DMS53 treated with DMSO at 0.1 percent for 48 hours (cell line): ENCODE measurements at regions not wholly inside any gene's neighbourhood (a gene's known extent, or its start where the extent isn't known, plus 50 kb on each side); places are given as distances from the start of the nearest gene placed in this dataset.

Experiments used
- DNase-seq: peaks from one replicate; lab custom pipeline; 2025; ENCODE audit not compliant: unreplicated experiment; lab: John Stamatoyannopoulos, UW

DNA sequence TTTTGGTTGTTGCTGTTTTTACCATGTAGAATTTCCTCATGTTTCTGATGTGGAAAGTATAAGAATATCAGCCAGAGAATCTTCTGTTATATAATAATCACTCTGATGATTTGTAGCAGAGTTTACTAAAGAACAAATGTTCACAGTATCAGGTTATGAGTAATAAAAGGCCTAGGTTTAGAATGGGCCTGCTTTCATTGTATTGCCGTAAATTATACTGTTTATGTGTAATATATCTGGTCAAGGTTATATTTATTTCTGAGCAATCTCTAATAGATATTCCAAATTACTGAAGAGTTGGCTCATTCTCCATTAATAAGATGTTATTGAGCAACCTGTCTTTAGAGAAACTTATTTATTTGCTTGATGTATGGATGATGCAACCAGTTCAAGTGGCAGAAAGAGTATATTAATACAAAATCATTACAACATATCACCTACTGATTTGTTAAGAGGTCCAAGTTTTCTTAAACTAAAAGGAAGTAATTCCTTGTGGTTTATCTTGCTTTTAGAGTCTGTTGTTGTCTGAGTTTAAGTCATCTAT, 649.4 kb upstream of the CXADR start:
- DNase-seq, result no peak

DNA sequence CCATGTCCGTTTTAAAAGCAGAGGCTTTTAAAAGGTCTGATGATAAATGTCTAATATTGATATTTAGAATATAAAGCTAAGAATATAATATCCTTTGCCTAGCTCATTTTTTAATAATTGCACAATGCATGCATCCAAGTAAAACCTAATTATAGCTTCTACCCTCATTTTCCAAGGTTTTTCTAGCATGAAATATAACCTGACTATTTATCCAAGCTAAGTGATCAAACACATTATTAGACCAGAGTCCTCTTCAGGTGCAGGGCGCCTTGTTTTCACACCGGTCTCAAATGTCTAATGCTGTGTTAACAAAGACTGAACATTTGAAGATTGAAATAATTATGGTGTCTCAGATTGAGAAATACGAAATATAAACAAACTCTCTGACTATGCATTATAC, 648.9 kb upstream of the CXADR start:
- DNase-seq, result no peak

DNA sequence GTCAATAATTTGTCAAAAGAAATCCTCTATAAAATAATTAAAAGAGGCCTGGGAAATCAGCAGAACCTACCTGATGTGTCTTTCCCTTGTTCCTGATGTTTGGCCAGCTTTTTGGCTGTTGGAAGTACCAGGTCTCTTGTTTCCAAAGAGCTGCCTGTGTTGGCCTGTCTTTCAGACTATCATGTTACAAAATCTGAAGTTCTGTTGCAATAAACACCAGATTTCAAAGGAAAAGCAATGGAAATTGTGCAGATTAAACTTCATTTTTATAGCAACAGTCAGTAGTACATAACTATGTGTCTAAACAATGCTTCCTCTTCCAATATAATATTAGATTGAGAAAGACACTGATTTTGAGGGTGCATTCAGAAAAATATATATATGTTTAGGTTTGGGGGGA, 647.2 kb upstream of the CXADR start:
- no peak for DNase-seq

DNA sequence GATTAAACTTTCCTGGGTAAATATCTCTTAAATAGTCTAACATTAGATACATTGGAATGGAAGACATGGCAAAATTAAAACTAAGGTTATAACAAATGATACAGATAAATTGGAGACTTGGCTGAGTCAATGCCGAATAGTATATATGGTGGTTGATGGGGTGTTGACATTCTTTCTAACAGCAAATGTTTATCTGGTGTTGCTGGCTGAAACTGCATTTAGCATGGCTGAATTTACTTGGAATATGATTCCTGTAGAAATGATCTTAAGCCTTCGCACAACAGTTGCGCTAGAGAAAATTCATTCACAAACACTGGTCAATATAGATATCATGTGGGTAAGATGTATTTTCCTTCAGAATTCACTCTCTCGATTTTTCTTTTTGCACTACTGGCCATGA, 646.0 kb upstream of the CXADR start:
- DNase-seq, result no peak

DNA sequence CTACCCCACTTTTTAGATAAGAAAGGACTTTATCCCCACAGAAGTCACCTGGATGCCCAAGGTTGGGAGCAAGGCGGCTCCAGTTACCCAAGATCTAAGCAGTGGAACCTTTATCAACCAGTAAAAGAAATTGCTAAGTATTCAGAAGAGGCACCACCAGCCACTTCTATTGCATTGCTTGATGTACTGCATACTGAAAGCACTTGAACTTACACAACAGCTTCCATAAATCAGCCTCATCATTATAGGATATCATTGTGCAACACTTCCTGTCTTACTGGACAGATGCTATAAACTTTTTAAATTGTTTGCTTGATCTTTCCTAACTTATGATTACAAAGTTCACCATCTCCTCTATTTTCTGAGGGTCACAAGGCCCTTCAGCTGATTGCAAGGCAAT, 642.7 kb upstream of the CXADR start:
- no peak for DNase-seq

DNA sequence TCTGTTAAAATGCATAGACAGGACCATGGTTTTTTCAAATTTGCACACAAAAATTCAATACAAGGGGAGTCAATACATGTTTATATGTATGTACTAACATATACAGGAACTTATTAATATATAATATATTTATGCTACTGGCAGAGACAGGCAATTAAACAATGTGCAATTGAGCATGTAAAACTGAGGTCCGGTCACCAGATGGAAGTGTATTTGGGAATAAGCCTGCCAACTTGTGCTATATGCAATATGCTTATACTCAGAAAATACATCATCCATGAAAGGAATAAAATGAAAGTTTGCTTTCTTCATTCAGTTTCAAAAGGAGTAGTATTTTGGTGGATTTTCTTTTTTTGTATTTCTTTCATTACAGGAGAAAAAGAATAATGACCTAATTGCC, 640.2 kb upstream of the CXADR start:
- DNase-seq, result no peak

DNA sequence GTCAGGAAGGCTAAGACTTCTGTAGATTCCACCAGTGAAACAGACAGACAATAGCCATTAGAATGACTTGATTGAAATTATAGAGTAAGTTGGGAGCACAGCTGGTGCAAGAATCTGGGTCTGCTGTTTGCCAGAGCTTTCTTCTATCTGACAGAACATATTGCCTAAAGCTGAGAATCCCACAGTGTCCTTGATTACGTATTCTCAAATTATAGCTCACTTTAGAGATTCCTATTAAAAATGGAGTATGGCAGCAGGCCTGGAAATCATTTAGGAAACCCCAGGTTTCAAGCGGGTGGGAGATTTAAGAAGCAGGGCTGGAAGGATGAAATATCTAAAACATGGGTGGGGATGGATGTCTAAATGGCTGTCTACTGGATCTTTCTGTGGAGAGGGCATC, 639.7 kb upstream of the CXADR start:
- DNase-seq, result no peak

DNA sequence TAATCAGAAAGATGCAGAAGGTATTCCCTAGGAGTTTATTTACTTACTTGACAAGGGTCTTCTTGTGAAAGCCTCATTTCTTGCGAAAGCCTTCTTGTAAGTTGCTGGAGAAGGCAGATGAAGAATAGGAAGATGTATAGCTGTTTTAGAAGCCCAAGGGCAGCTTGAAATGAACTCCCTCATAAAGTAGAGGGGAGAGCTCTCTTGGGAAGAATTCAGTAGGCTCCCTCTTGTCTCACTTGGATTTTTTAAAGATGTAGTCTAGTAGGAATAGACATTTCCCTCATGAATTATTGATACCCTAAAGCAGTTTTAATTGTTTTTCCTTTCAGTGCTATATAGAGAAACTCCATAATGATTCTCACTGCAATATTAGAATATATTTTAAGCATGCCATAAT, 639.2 kb upstream of the CXADR start:
- DNase-seq, result no peak

DNA sequence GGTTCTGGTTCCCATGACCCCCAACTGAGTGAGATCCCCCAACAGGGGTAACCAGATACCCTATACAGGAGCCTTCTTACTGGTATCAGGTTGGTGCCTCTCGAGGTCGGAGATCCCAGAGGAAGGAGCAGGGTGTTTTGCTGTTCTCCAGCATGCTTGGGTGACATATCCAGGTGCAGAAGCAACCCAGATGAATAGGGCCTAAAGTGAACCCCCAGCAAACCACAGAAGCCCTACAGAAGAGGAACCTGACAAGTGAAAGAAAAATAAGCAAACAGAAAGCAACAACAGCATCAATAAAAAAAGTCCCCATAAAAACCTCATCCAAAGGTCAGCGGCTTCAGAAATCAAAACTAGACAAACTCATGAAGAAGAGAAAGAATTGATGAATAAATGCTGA, 633.4 kb upstream of the CXADR start:
- DNase-seq, result no peak

DNA sequence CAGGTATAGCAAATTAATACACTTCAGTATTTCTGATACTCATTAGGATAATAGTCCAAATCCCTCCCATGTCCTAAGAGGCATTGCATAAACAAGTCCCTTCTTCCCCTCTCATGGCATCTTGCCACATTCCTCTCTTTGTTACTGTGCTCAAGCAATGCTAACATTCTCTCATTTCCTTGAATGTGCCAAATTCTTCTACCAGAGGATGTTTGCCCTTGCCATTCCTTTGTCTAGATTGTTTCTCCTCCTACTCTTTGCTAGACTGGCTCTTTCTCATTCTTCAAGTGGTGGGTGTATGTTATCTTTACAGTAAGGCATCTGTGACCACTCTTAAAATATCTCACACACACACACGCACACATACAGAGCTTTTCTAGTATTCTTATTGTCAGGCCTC, 621.0 kb upstream of the CXADR start:
- DNase-seq, result no peak

DNA sequence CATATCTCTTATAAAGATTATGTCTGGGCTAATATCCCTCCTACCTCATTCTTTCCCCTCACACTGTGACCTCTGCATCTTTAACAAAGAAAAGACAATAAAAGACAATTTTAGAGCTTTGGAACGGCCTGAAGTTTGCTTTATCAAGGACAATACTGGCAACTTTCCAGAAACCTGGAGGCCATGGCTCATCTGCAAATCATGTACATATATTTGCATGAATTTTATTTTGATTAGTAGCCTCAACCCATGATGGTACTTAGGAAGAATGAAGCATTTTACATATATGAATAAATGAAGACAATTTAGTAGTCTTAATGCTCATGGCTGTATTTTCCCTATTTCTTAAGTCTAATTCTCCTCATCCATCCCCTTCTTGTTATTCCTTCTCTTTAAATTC, 612.2 kb upstream of the CXADR start:
- no peak for DNase-seq

DNA sequence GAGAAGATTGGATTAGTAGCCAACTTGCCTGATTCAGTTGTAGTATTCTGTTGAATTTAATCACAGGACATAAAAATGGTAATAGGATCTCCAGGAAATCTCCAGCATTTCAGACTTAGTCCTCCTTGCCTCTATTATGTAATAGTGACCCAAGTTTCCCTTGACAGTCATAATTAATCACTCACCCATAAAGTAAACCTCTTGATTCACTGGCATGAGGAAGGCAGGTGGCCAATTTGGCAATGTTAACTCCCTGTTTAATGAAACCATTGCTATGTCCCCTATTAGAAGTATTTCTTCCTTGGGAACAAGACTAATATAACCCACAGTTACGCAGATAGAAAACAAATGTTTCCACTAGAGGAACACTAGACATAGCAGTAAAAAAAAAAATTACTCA, 604.8 kb upstream of the CXADR start:
- DNase-seq, result peak; percentile 67

DNA sequence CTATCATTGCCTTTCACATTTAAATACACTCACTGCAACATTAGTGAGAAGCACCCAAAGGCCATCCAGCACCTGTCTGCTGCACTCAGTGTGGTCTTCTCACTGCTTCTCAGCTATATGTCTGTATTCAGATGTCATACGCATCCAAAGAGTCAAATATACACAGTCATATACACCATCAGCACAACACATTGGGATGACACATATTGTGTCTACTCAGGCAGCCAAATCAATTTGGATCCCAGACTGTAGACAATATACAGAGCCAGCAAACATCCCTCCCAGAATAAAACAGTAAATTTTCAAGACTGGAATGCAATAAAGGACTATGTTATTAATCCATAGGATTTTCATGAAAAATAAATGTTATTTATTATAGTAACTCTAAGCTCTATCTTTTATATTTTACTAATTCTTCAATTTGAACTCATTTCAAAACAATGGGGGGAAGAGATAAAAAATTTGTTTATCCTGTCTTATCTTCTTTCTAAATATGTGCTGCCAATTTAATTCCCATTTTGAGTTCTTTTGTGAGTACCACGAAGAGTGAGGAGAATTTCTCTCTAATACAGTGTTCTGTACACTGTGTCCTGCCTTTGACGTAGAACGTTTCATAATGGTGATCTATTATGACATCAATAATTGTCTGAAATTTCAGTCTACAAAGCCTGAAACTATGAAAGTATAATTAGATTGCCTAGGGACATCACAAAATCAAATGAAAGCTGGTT, 602.2 kb upstream of the CXADR start:
- no peak for DNase-seq

DNA sequence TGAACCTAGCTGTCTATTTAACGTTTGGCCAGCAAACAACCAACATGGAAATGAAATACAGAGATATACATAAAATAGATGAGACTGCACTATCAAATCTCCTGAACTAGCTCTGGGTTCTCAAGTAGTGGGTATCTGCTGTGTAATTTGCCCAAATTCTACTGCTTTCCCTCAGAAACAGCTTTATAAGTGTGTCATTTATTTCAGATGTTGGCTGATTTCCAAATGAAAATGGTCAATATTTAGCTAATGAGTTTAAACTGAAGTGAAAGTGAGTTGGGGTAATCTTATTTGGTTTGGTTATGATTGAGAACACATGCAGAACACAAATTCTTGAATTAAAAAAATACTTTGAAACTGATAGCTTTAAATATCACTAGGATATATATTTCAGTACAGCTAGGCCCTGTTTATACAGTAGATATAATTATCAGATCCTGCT, 601.7 kb upstream of the CXADR start:
- DNase-seq, result no peak

DNA sequence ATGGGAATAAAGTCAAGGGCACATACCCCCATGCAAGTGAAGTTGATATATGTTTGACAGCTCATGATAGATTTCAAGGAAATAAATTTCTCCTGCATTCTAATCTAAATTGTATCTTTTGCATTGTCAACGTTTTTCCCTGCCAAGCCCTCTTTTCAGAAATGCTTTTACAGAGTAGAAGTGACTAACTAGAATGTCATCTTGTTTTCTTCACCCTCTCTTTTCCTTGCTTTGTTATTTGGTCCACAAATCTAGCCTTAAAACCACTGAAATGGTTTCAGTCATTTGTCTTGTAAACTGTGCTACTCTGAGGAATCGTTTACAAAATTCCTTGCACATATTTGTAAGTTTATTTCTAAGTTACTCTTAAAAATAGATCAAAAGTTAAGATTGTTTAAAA, 600.8 kb upstream of the CXADR start:
- no peak for DNase-seq

DNA sequence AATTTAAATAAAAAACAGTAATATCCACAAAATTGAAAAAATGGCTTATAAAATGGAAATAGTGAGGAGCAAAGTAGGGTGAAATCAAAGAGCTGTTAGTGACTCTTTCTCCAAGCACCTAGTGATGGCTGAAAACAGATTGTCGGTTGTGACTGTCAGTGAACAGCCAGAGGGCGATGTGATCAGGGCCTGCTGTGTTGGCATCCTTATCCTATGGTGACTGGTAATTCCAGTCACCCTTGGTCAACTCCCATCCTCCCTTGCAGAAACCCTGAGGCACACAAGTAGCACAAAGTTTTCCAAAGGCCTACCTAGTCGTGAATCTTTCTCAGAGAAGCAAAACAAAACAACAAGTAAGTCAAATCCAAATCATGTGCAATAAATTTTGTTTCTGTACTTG, 599.8 kb upstream of the CXADR start:
- peak; percentile 4 for DNase-seq

DNA sequence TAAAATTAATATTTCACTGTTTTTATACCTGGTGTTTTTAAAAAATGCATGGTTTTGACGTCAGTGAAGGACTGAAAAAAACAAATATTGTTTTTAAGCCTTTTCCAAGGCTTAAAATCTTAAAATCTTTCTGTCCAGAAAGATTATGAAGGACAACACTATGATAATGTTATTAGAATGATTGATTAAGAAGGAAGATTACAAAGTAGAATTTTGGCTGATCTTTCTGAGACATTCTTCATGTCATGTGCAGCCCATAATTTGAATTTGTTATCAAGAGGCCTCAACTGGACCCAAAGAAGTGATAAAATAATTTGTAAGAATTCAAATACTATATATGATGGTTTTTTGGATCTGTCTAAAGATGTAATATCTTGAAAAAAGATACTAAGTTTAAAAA, 584.4 kb upstream of the CXADR start:
- DNase-seq, result no peak

DNA sequence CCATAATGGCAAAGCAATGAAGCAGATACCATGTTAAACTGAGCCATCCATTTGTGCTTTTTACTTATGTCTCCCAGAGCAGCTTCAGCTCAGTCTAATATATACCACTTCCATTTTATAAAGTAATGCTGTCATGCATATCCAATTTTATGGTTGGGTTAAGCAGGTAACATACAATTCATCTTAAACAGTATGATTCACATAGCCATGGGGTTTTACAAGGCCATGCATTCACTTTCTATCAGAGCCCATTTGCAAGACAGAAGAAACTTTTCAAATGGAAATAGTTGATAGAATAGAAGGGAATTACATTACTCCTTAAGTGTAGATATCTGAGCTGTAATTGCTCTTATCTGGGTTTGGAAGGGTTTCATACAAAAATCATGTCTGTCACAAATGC, 580.5 kb upstream of the CXADR start:
- no peak for DNase-seq

DNA sequence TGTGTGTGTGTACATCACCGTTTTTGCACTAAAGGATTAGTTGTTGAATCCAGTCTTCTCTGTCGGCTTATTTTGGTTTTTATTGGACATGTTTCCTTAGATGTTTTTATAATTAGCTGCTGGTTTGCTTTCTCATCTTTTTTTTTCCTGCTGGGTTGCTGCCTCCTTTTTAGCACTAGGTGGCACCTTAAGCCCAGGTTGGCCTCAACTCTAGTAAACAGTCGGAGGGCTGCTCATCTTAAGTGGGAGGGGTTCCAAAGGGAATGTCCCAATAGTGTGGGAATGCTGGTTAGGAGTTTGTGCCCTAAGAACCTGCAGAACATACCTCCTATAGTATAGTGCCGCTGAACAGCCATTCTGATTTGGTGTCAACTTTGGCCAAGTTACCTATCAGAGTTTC, 570.1 kb upstream of the CXADR start:
- DNase-seq, result no peak

DNA sequence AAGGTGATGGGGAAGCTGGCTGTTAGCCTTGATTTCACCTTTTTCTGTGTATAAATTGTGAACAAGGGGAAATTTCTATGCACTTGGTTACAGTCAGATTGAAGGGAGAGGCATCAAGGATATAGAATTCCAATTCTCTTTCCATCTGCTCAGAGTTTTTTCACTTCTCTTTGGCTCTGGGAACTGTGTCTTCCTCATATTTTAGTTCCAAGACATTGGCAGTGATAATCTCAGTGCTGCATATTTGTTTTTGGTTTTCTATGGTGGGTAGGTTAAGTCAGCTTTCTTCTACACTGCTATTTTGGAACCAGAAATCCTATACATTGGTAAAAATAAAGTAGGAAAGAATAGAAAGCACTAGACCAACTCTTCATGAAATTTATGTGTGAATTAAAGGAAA, 569.6 kb upstream of the CXADR start:
- DNase-seq, result no peak

DNA sequence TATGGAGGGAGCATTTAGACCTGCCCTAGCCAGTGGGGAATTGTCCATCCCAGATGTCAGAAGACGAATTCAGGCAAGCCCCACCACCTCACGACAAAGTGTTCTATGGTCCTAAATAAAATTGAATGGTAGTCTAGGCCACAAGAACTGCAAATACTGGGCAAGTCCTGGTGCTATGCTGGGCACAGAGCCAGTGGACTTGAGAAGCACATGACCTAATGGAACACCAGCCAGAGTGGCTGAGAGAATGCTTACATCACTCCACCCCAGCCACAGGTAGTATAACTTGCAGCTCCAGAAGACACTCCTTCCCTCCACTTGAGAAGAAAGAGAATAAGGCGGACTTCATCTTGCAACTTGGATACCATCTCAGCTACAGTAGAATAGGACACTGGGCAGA, 567.3 kb upstream of the CXADR start:
- DNase-seq, result no peak

DNA sequence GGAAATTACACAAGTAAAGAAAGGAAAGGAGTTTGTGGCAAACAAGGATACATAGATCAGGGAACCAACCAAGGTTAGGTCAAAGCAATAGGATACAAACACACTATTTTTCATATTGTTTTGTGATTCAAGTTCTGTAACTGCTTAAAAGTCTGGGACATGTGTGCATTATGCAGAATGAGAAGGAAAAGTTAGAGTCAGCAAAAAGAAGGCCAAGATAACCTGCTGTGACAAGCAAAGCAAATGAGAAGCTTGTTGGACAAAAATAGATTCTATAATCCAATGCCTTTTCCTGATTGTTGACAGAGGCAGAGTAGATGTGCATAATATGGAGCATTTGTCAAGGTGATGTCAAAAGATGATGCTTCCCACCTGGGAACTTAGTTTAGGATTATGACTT, 556.0 kb upstream of the CXADR start:
- DNase-seq, result no peak

DNA sequence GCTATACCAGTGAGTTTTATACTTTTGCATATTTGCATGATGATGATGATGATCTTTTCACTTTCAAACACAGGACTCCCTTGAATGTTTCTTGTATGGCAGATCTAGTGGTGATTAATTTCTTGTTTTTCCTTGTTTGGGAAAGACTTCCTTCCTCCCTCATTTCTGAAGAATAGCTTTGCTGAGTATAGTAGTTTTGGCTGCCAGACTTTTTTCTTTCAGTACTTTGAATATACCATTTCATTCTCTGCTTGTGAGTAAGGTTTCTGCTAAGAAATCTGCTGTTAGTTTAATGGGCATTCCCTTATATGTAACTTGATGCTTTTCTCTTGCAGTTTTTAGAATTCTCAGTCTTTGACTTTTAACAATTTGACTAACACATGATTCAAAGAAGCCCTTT, 547.4 kb upstream of the CXADR start:
- no peak for DNase-seq
